ENCODE measurements at regions not wholly inside any gene's neighbourhood (a gene's known extent, or its start where the extent isn't known, plus 50 kb on each side); places are given as distances from the start of the nearest gene placed in this dataset.

- H3K9me3 Mint-ChIP-seq: peaks cover 26% of the 10 kb centered on the region
- CTCF ChIA-PET: interaction anchor here (0.7 to 2.2 kb wide), 8 partner anchors 8 to 136 kb away, joined by 3 to 21 read pairs (median 6); no protein-coding TSS in a partner anchor
These were observed 59.7 kb downstream of the ZNF467 start for GRCh38 chr7:149713731-149714068.

More at GRCh38 chr7:149713731-149714068, 59.7 kb downstream of the ZNF467 start:
- ATAC-seq (no peak), DNase-seq (ENCODE audit: low spot score) (no peak)
- peaks cover 14% of the 10 kb centered on the region for H3K4me1 Mint-ChIP-seq
- H3K27me3 Mint-ChIP-seq (ENCODE audit: low read depth): peaks cover 28% of the 10 kb centered on the region
- POLR2A ChIA-PET: no interaction called here
- no peak overlapping the region for H3K27ac Mint-ChIP-seq
- TF ChIP-seq AFF4 (CRISPR knock-in tag; IDR thresholded peaks at IDR 0.05; ENCODE audit: borderline replicate concordance) (no peak), NFYB (CRISPR knock-in tag; conservative IDR thresholded peaks at IDR 0.05; ENCODE audit: low read depth) (no peak), ELF4 (CRISPR knock-in tag; IDR thresholded peaks at IDR 0.05; ENCODE audit: low read depth) (no peak), ARID4B (CRISPR knock-in tag; IDR thresholded peaks at IDR 0.05; ENCODE audit: borderline replicate concordance) (no peak), JAZF1 (CRISPR knock-in tag; IDR thresholded peaks at IDR 0.05) (no peak), EMX1 (CRISPR knock-in tag; IDR thresholded peaks at IDR 0.05) (no peak), ZNF263 (CRISPR knock-in tag; IDR thresholded peaks at IDR 0.05; ENCODE audit: low read depth) (no peak), FOXJ3 (CRISPR knock-in tag; IDR thresholded peaks at IDR 0.05; ENCODE audit: borderline replicate concordance) (no peak), SP1 (CRISPR knock-in tag; conservative IDR thresholded peaks at IDR 0.05) (no peak), E2F5 (CRISPR knock-in tag; IDR thresholded peaks at IDR 0.05) (no peak), NFE2L1 (CRISPR knock-in tag; IDR thresholded peaks at IDR 0.05) (no peak), NR1H2 (CRISPR knock-in tag; IDR thresholded peaks at IDR 0.05) (no peak), ZSCAN18 (CRISPR knock-in tag; IDR thresholded peaks at IDR 0.05) (no peak), E2F4 (CRISPR knock-in tag; IDR thresholded peaks at IDR 0.05; ENCODE audit: borderline replicate concordance, low read depth) (no peak), CREM (CRISPR knock-in tag; IDR thresholded peaks at IDR 0.05) (no peak), IRF1 (CRISPR knock-in tag; IDR thresholded peaks at IDR 0.05) (no peak), MAX (CRISPR knock-in tag; IDR thresholded peaks at IDR 0.05) (no peak), ZNF317 (CRISPR knock-in tag; IDR thresholded peaks at IDR 0.05; ENCODE audit: borderline replicate concordance, low read depth) (no peak)
- peaks cover 24% of the 10 kb centered on the region for H3K36me3 Mint-ChIP-seq
- peak overlapping the region; percentile 79 for H3K4me3 Mint-ChIP-seq
